NB4 (cell line): ENCODE measurements at regions not wholly inside any gene's neighbourhood (a gene's known extent, or its start where the extent isn't known, plus 50 kb on each side); places are given as distances from the start of the nearest gene placed in this dataset.

ENCODE experiments used
- DNase-seq: peaks from one replicate; pipeline ENCODE4 v3.0.0; 2010; ENCODE audit warnings: low read depth
- H3K4me3 ChIP-seq: one replicate; pipeline ENCODE4 v1.5.1; 2011; ENCODE audit warnings: mild to moderate bottlenecking, low read depth, low read length, moderate library complexity
- CTCF ChIP-seq: IDR thresholded peaks from one replicate; pipeline ENCODE4 v1.5.1; 2012; ENCODE audit warnings: low read depth, low read length
- MAX ChIP-seq: IDR thresholded peaks from 2 replicates; pipeline ENCODE4 v1.6.1; 2011; ENCODE audit warnings: low read depth, low read length
- MYC ChIP-seq: IDR thresholded peaks from 2 replicates; pipeline ENCODE4 v1.6.1; 2011; ENCODE audit warnings: low read depth, low read length
- POLR2A ChIP-seq: IDR thresholded peaks from 2 replicates; pipeline ENCODE4 v1.6.1; 2011; ENCODE audit warnings: mild to moderate bottlenecking; ENCODE audit not compliant: insufficient read length; ENCODE audit errors: extremely low read depth

- TF ChIP-seq MAX, result no peak
- no peak overlapping the region for H3K4me3 ChIP-seq
- no peak for DNase-seq
Observed at GRCh38 chr7:69504733-69505420, 93.4 kb upstream of the AUTS2 start.

GRCh38 chr7:69508736-69509135 is 89.5 kb upstream of the AUTS2 start:
- DNase-seq, result no peak
- H3K4me3 ChIP-seq, result no peak overlapping the region
- TF ChIP-seq MAX (no peak), POLR2A (no peak), MYC (no peak), CTCF (no peak)

GRCh38 chr7:69510114-69510513 is 88.2 kb upstream of the AUTS2 start:
- TF ChIP-seq MYC (no peak), POLR2A (no peak), MAX (no peak), CTCF (no peak)
- DNase-seq, result no peak
- no peak overlapping the region for H3K4me3 ChIP-seq

GRCh38 chr7:69515495-69516212 is 82.6 kb upstream of the AUTS2 start:
- DNase-seq, result no peak
- no peak overlapping the region for H3K4me3 ChIP-seq
- TF ChIP-seq MYC (no peak), CTCF (no peak), MAX (no peak), POLR2A (no peak)

- H3K4me3 ChIP-seq, result no peak overlapping the region
- DNase-seq, result no peak
- no peak for TF ChIP-seq MAX
Observed at GRCh38 chr7:69516238-69516820, 81.9 kb upstream of the AUTS2 start.

- TF ChIP-seq CTCF, result no peak
- no peak overlapping the region for H3K4me3 ChIP-seq
- DNase-seq, result no peak
Observed at GRCh38 chr7:69517985-69518704, 80.1 kb upstream of the AUTS2 start.
